ENCODE measurements at regions not wholly inside any gene's neighbourhood (a gene's known extent, or its start where the extent isn't known, plus 50 kb on each side); places are given as distances from the start of the nearest gene placed in this dataset.

- Histone ChIP-seq H3K4me3 (no peak overlapping the region), H3K27ac (no peak overlapping the region), H3K9me3 (no peaks in the 10 kb centered on the region), H3K4me1 (no peaks in the 10 kb centered on the region), H3K36me3 (no peaks in the 10 kb centered on the region), H3K27me3 (ENCODE audit: low read depth) (no peaks in the 10 kb centered on the region)
- intact Hi-C loops (cut with DNase I) = no loop called here
- no peak for TF ChIP-seq CTCF (IDR thresholded peaks at IDR 0.05)
- ATAC-seq = no peak
- DNase-seq = no peak
These were observed 1419.4 kb upstream of the CELF4 start for GRCh38 chr18:38984968-38985367.

GRCh38 chr18:38982072-38982471, 1416.5 kb upstream of the CELF4 start:
- DNase-seq = no peak
- Histone ChIP-seq H3K36me3 (no peaks in the 10 kb centered on the region), H3K9me3 (no peaks in the 10 kb centered on the region), H3K4me1 (no peaks in the 10 kb centered on the region), H3K4me3 (no peak overlapping the region), H3K27me3 (ENCODE audit: low read depth) (no peaks in the 10 kb centered on the region), H3K27ac (no peak overlapping the region)
- intact Hi-C loops (cut with DNase I) = no loop called here
- no peak for TF ChIP-seq CTCF (IDR thresholded peaks at IDR 0.05)
- ATAC-seq = no peak

GRCh38 chr18:38981389-38981788, 1415.8 kb upstream of the CELF4 start:
- no peak for ATAC-seq
- no peak for TF ChIP-seq CTCF (IDR thresholded peaks at IDR 0.05)

GRCh38 chr18:38980420-38980819, 1414.8 kb upstream of the CELF4 start:
- Histone ChIP-seq H3K36me3 (no peaks in the 10 kb centered on the region), H3K27ac (no peak overlapping the region), H3K27me3 (ENCODE audit: low read depth) (no peaks in the 10 kb centered on the region), H3K4me3 (no peak overlapping the region), H3K9me3 (no peaks in the 10 kb centered on the region), H3K4me1 (no peaks in the 10 kb centered on the region)
- TF ChIP-seq CTCF (IDR thresholded peaks at IDR 0.05) = no peak
- DNase-seq (no peak), ATAC-seq (no peak)
- intact Hi-C loops (cut with DNase I) = no loop called here

More at GRCh38 chr18:38981389-38981788, 1415.8 kb upstream of the CELF4 start:
- Histone ChIP-seq H3K36me3 (no peaks in the 10 kb centered on the region), H3K4me3 (no peak overlapping the region), H3K9me3 (no peaks in the 10 kb centered on the region), H3K27ac (no peak overlapping the region), H3K27me3 (ENCODE audit: low read depth) (no peaks in the 10 kb centered on the region), H3K4me1 (no peaks in the 10 kb centered on the region)
- intact Hi-C loops (cut with DNase I) = no loop called here
- DNase-seq = no peak

- intact Hi-C loops (cut with DNase I) = no loop called here
- H3K36me3 ChIP-seq = no peaks in the 10 kb centered on the region
- ATAC-seq (no peak), DNase-seq (no peak)
- H3K4me3 ChIP-seq = no peak overlapping the region
- no peaks in the 10 kb centered on the region for H3K9me3 ChIP-seq
- H3K27me3 ChIP-seq (ENCODE audit: low read depth) = no peaks in the 10 kb centered on the region
- H3K4me1 ChIP-seq = no peaks in the 10 kb centered on the region
- H3K27ac ChIP-seq = no peak overlapping the region
- TF ChIP-seq CTCF (IDR thresholded peaks at IDR 0.05) = no peak
These were observed 1407.0 kb upstream of the CELF4 start for GRCh38 chr18:38972571-38972970.

GRCh38 chr18:38971881-38972280, 1406.3 kb upstream of the CELF4 start:
- Histone ChIP-seq H3K36me3 (no peaks in the 10 kb centered on the region), H3K27me3 (ENCODE audit: low read depth) (no peaks in the 10 kb centered on the region), H3K27ac (no peak overlapping the region), H3K4me3 (no peak overlapping the region), H3K9me3 (no peaks in the 10 kb centered on the region), H3K4me1 (no peaks in the 10 kb centered on the region)
- TF ChIP-seq CTCF (IDR thresholded peaks at IDR 0.05) = no peak
- DNase-seq = no peak
- ATAC-seq = no peak
- intact Hi-C loops (cut with DNase I) = no loop called here
